Transverse colon (tissue), 4 donors: ENCODE measurements at regions not wholly inside any gene's neighbourhood (a gene's known extent, or its start where the extent isn't known, plus 50 kb on each side); places are given as distances from the start of the nearest gene placed in this dataset.

Source experiments
- DNase-seq: peaks from one replicate; pipeline ENCODE4 v3.0.0-alpha.2; 2019
- H3K27ac ChIP-seq, 4 donors: fragments of 200-600 bp; sonication (generic); 2 replicates each; pipeline ENCODE4 v1.5.1; 2016 to 2018; ENCODE audit warnings: inconsistent platforms in 4 of 4
- H3K27me3 ChIP-seq: fragments of 200-600 bp; sonication (generic); 2 replicates; pipeline ENCODE4 v1.5.1; 2017; ENCODE audit warnings: inconsistent platforms
- H3K36me3 ChIP-seq, 4 donors: fragments of 200-600 bp; sonication (generic); 2 replicates each; pipeline ENCODE4 v1.5.1; 2017 to 2019; ENCODE audit warnings: inconsistent platforms in 4 of 4
- H3K4me1 ChIP-seq, 4 donors: fragments of 200-600 bp; sonication (generic); 2 replicates each; pipeline ENCODE4 v1.5.1; 2017 to 2020; ENCODE audit warnings: inconsistent platforms in 4 of 4
- H3K4me3 ChIP-seq, 4 donors: fragments of 200-600 bp; sonication (generic); 1 replicate in 1 of 4; 2 replicates in 3 of 4; pipeline versions ENCODE4 v1.5.1 to v1.6.1; 2017 to 2019; ENCODE audit warnings: inconsistent platforms in 4 of 4
- H3K9me3 ChIP-seq, 2 donors: fragments of 200-600 bp; sonication (generic); 2 replicates each; pipeline ENCODE4 v1.5.1; 2017 to 2019; ENCODE audit warnings: inconsistent platforms in 2 of 2
- CTCF ChIP-seq, 5 experiments: fragments of 200-600 bp in 3 of 5; fragments of 450-650 bp in 2 of 5; sonication (generic) in 3 of 5; IDR thresholded peaks; 1 replicate in 2 of 5; 2 replicates in 3 of 5; pipeline ENCODE4 v1.5.1; 2016 to 2017; ENCODE audit warnings: antibody characterized with exemption in 5 of 5, inconsistent platforms in 3 of 5, mild to moderate bottlenecking in 2 of 5, moderate library complexity in 1 of 5
- EP300 ChIP-seq: sonication (generic); formaldehyde crosslinking; IDR thresholded peaks from one replicate; pipeline ENCODE4 v1.6.1; 2017; ENCODE audit warnings: antibody characterized with exemption, low read depth
- POLR2A ChIP-seq: fragments of 450-650 bp; IDR thresholded peaks from one replicate; pipeline ENCODE4 v1.6.1; 2016; ENCODE audit warnings: antibody characterized with exemption, mild to moderate bottlenecking, moderate library complexity
- POLR2AphosphoS5 ChIP-seq, 3 donors: sonication (generic); formaldehyde crosslinking; IDR thresholded peaks; one replicate each; pipeline ENCODE4 v1.6.1; 2016; ENCODE audit warnings: antibody characterized with exemption in 3 of 3
- WGBS, 2 donors: methylation state at CpG; one replicate each; pipeline ENCODE4 v1.1.5; 2018; ENCODE audit warnings: low coverage in 1 of 2; 5-methylcytosine and 5-hydroxymethylcytosine counted together
- in situ Hi-C, 4 donors: fragments of 200-750 bp; cut with MboI; loops; one replicate each; pipeline versions ENCODE4 v1.15.0 to v1.15.1; 2017; ENCODE audit warnings: low sequenced_read_pairs in 3 of 4, low pct_ligation_motif_present in 1 of 4, low pct_unique_long_range_greater_than_20kb in 1 of 4
- intact Hi-C: fragments of 100-400 bp; cut with DNase I; formaldehyde crosslinking; loops from one replicate; pipeline ENCODE4 v1.15.1; 2023; ENCODE audit warnings: low total_unique reads

DNA sequence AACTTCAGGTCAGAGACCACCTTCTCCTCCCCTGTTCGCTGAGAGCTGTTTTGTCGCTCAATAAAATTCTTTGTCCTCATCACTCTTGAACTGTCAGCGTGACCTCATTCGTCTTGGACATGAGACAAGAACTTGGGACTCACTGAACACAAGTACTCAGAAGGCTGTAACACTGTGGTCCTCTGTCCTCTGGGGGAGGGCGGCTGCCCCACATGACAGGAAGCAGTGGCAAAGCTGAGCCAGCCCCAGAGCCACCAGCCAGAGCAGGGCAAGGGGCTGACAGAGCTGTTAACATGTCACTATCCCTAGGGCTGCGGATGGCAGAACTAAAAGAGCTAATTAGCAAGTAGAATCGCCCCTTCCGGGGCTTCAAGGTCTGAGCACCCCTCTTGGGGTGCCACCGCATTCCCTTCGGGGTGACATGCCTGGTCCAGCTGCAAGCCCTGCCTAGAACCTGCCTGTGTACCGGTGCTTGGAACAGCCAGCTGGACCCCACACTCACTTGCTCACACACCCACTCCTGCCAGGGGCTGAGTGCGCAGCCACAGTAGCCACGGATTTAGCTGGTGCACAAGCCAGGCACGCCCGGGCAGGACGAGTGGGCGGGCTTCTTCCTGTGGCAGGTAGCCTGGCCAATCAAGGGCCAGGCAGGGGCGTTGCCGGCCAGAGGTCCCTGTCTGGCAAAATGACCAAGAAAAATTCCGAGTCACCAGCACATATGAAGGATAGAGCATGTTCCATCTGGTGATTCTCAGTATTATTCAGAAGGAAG lies 648.6 kb upstream of the AGA start:
- WGBS, 2 donors = 72 to 87% methylated on average over 4 to 19 of the region's 20 CpGs
- Histone ChIP-seq H3K9me3 (no peaks in the 10 kb centered on the region), H3K27ac (no peak overlapping the region), H3K4me3 (no peak overlapping the region), H3K4me1 (no peaks in the 10 kb centered on the region), H3K36me3 (no peaks in the 10 kb centered on the region), H3K27me3 (no peaks in the 10 kb centered on the region)
- no peak for DNase-seq
- TF ChIP-seq CTCF (IDR thresholded peaks at IDR 0.05) = no peak
- TF ChIP-seq POLR2AphosphoS5 (IDR thresholded peaks at IDR 0.05) = no peak
- no peak for TF ChIP-seq POLR2A
- no peak for TF ChIP-seq EP300
- intact Hi-C loops = no loop called here
- in situ Hi-C loops = no loop called here

DNA sequence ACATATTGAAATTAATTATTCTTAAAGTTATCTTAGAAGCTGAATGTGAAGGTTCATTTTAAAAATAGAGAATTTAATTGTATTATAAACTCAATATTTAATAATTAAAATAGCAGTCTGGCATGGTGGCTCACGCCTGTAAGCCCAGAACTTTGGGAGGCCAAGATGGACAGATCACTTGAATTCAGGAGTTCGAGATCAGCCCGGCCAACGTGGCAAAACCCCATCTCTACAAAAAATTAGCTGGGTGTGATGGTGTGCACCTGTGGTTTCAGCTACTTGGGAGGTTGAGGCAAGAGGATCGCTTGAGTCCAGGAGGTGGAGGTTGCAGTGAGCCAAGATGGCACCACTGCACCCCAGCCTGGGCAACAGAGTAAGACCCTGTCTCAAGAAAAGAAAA lies 659.9 kb upstream of the AGA start:
- Histone ChIP-seq H3K27ac (no peak overlapping the region), H3K9me3 (no peaks in the 10 kb centered on the region), H3K27me3 (no peaks in the 10 kb centered on the region), H3K36me3 (no peaks in the 10 kb centered on the region), H3K4me3 (no peak overlapping the region), H3K4me1 (no peaks in the 10 kb centered on the region)
- no peak for DNase-seq
- intact Hi-C loops = no loop called here
- in situ Hi-C loops = no loop called here
- 86 to 90% methylated on average over 5 of the region's 5 CpGs for WGBS, 2 donors
- no peak for TF ChIP-seq CTCF (IDR thresholded peaks at IDR 0.05)
- no peak for TF ChIP-seq POLR2A
- no peak for TF ChIP-seq EP300
- no peak for TF ChIP-seq POLR2AphosphoS5 (IDR thresholded peaks at IDR 0.05)

- DNase-seq = no peak
- Histone ChIP-seq H3K27me3 (no peaks in the 10 kb centered on the region), H3K9me3 (no peaks in the 10 kb centered on the region), H3K36me3 (no peaks in the 10 kb centered on the region), H3K4me1 (no peaks in the 10 kb centered on the region), H3K27ac (no peak overlapping the region), H3K4me3 (no peak overlapping the region)
- intact Hi-C loops = no loop called here
- no peak for TF ChIP-seq POLR2A
- no peak for TF ChIP-seq EP300
- TF ChIP-seq POLR2AphosphoS5 (IDR thresholded peaks at IDR 0.05) = no peak
- no peak for TF ChIP-seq CTCF (IDR thresholded peaks at IDR 0.05)
- in situ Hi-C loops = no loop called here
- 85 to 93% methylated on average over 2 of the region's 2 CpGs for WGBS, 2 donors
Observed at GRCh38 chr4:178105242-178105641, 663.0 kb upstream of the AGA start.

DNA sequence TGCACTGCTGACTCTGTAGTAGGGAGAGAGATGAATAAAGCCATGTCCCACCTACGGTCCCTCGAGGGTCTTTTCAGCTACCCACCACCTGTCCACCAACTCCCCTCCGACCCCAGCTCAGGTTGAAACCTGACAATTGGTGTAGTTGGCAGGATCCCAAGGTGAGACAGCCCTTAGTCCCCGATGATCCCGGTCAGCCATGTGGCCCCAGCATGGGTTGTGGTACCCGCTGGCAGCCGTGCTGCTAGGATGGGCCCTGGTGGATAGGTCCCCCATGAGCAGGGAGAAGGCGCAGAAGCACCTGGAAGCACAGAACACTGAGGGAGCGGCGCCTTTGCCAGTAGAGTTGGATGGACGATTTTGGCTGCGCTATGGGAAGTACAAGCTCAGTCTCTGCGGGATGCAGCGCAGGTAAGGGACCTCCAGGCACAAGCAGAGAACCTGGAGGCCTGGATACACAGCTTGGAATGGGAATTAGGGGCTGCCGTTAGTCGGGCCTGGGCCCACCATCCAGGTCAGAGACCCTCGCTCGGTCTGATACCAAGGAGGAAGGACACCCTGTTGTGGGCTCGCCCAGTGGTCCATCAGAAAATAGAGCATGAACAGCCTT lies 694.6 kb upstream of the AGA start:
- TF ChIP-seq EP300 = no peak
- TF ChIP-seq CTCF (IDR thresholded peaks at IDR 0.05) = no peak
- TF ChIP-seq POLR2AphosphoS5 (IDR thresholded peaks at IDR 0.05) = no peak
- no peak for TF ChIP-seq POLR2A
- Histone ChIP-seq H3K36me3 (no peaks in the 10 kb centered on the region), H3K9me3 (no peaks in the 10 kb centered on the region), H3K27me3 (no peaks in the 10 kb centered on the region), H3K4me1 (no peaks in the 10 kb centered on the region), H3K27ac (no peak overlapping the region), H3K4me3 (no peak overlapping the region)
- in situ Hi-C loops = no loop called here
- WGBS, 2 donors = 89% methylated on average over 19 of the region's 19 CpGs; no CpG with 5 or more reads in 1 of the 2 donors
- no peak for DNase-seq
- intact Hi-C loops = no loop called here
